ENCODE measurements at regions not wholly inside any gene's neighbourhood (a gene's known extent, or its start where the extent isn't known, plus 50 kb on each side); places are given as distances from the start of the nearest gene placed in this dataset.

DNA sequence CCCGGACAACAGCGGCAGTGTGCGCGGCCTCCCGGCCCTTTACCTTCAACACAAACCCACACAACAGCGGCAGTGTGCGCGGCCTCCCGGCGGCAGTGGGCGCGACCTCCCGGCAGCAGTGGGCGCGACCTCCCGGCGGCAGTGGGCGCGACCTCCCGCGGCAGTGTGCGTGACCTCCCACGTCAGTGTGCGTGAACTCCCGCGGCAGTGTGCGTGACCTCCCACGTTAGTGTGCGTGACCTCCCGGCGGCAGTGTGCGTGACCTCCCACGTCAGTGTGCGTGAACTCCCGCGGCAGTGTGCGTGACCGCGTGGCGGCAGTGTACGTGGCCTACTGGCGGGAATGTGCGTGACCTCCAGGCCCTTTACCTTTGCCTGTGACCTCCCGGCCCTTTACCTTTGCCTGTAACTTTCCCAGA lies 576.6 kb upstream of the FRG1 start:
- TF ChIP-seq, protein P1, sequence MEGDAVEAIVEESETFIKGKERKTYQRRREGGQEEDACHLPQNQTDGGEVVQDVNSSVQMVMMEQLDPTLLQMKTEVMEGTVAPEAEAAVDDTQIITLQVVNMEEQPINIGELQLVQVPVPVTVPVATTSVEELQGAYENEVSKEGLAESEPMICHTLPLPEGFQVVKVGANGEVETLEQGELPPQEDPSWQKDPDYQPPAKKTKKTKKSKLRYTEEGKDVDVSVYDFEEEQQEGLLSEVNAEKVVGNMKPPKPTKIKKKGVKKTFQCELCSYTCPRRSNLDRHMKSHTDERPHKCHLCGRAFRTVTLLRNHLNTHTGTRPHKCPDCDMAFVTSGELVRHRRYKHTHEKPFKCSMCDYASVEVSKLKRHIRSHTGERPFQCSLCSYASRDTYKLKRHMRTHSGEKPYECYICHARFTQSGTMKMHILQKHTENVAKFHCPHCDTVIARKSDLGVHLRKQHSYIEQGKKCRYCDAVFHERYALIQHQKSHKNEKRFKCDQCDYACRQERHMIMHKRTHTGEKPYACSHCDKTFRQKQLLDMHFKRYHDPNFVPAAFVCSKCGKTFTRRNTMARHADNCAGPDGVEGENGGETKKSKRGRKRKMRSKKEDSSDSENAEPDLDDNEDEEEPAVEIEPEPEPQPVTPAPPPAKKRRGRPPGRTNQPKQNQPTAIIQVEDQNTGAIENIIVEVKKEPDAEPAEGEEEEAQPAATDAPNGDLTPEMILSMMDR (conservative IDR thresholded peaks at IDR 0.05) = no peak
- H3K27ac ChIP-seq = no peak overlapping the region

DNA sequence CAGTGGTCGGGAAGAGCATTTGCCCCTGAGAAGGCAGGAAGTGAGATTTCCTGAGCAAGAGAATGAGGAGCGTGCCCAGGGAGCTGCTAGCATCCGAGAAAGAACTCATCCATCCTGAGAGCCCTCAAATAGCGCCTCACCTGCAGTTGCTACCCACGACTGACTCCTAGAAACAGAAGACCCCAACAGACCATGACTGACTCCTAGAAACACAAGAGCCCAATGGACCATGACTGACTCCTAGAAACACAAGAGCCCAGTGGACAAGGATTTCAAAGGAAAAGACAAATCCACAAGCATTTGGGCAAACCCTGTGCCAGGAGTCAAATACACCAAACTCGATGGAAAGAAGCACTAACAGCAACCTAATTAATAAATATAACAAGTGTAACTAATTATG lies 575.2 kb upstream of the FRG1 start:
- TF ChIP-seq, protein P1 (conservative IDR thresholded peaks at IDR 0.05) = no peak
- no peak overlapping the region for H3K27ac ChIP-seq

- H3K27ac ChIP-seq = no peak overlapping the region
- TF ChIP-seq, protein P1 (conservative IDR thresholded peaks at IDR 0.05) = no peak
These were observed 572.8 kb upstream of the FRG1 start for GRCh38 chr4:189367832-189368231.

GRCh38 chr4:189374176-189374575 lies 566.5 kb upstream of the FRG1 start:
- H3K27ac ChIP-seq = no peak overlapping the region
- TF ChIP-seq, protein P1 (conservative IDR thresholded peaks at IDR 0.05) = no peak

DNA sequence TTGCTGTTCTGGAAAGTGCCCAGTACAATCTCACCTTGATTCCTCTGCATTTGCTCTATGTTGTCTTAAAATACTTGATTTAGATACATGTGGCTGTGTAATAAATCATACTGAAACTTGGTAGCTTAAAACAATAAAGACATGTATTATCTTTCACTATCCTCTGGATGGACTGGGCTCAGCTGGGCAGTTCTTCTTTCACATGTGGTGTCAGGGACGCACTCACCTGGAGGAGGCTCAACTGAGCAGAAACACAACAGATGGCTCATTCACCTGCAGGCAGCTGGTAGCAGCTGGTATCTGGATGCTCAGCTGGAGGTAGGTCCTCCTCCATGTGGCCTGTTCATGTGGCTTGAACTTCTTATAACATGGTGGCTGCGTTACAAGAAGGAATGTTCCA lies 563.8 kb upstream of the FRG1 start:
- no peak overlapping the region for H3K27ac ChIP-seq
- TF ChIP-seq, protein P1 (conservative IDR thresholded peaks at IDR 0.05) = no peak

DNA sequence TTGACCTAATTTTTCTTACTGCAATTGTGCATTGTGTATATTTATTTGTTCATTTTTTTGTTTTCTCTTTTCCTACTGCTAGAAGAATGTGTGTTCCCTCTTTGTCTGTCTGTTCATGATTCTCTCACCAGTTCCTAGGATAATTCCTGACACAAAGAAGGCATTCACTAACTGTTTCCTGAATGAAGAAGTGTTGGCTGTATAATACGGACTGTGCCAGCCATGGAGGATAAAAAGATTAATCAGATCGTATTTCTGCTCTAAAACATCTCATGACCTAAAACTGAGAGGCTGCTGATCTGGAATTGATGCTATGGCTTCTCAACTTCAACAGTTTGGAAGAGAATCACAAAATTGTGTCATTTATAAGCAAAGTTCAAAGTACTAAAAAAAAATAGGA lies 563.1 kb upstream of the FRG1 start:
- no peak overlapping the region for H3K27ac ChIP-seq
- TF ChIP-seq, protein P1 (conservative IDR thresholded peaks at IDR 0.05) = no peak

DNA sequence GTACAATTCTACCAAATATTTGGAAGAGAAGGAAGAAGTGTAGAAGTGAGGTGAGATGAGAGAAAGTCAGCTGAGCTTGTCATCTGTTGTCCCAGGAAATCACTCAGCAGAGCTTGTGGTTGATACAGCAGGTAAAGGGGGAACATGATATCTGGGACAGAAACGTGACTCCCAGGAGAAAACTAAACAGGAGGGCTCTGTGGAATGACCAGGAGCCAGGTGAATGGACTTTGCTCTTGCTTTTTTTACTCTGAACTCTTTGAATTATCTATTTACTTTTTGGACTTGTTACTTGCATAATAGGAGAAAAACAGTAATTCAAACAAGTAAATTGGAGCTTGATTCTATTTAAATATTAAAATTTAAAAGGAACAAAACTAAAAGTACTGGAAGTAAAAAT lies 555.6 kb upstream of the FRG1 start:
- TF ChIP-seq, protein P1 (conservative IDR thresholded peaks at IDR 0.05) = no peak
- H3K27ac ChIP-seq = no peak overlapping the region

DNA sequence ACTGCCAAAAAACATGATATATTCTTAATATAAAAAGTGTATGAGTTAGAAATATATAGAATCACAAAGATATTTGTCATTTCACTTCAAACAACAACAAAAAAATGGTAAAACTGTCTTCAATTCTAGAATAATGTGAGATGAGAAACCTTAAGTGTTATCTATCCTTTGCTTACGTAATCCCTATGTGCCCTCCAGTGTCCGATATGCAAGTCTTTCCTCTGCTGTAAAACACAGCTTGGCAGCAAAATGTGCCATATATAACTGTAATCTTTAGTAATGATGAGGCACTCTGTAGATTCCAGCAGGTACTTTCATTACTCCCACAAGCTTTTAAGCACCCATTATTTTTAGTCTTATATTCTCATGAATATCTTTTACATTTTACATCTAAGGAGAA lies 555.1 kb upstream of the FRG1 start:
- no peak overlapping the region for H3K27ac ChIP-seq
- TF ChIP-seq, protein P1 (conservative IDR thresholded peaks at IDR 0.05) = no peak

Data from VCaP (cell line).